ENCODE measurements at regions not wholly inside any gene's neighbourhood (a gene's known extent, or its start where the extent isn't known, plus 50 kb on each side); places are given as distances from the start of the nearest gene placed in this dataset.

DNA sequence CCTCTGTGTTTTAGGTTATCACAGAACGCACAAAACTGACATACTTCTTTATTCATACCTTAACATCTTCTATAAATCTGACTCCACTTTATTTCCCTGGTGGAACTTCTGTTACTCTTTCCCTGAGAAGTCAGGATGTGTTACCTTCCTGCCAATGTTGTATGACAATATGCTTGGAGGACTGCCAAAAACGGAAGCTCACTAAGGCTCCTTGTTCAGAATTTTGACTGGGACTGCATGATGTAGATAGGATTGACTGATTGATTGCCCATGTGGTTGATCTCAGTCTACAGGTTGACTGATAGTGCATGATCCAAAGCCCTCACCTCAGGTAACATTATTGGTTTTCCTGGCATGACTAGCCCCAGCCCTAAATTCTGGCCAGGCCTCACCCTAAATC is 319.4 kb downstream of the TLR4 start:
- no peak for DNase-seq (ENCODE audit: low read depth in 4 of 4, low spot score in 3 of 4)

DNA sequence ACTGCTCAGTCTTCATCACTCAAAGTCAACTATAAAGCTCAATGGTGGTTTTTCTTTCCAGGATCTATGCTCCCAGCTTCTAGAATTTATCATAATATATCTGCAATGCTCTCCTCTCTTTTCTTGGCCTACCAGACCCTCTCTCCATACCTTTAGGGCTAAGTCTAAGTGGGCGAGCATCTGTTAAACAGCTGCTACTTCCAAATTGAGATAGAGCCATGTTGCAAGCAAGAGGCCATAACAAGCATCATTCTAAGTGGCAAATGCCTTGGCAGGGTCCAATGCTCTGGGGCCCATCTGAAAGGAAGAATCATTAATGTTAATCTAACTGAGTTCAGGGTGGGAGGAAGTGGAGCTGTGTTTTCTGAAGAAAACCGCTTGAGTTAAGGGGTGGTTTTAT is 324.0 kb downstream of the TLR4 start:
- no peak for DNase-seq (ENCODE audit: low read depth in 4 of 4, low spot score in 3 of 4)

DNA sequence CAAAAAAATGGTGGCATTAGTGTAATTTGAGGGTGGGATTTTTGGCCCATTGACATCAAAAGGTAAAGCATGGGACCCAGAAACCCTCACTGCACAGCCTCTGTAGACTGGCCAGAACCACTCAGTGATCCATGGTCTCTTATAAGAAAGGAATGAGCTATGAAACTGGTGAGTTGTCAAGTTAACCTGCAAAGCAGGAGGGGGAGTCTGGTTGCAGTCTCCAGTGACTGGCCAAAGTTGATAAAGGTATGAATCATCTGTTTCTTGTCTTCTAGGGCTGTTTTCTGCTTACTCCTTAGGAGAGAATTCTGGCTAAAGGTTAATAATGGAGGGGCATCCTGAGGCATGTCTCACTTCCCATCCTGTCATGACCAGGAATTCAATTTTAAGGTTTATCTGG is 325.2 kb downstream of the TLR4 start:
- DNase-seq (ENCODE audit: low read depth in 4 of 4, low spot score in 3 of 4): no peak

DNA sequence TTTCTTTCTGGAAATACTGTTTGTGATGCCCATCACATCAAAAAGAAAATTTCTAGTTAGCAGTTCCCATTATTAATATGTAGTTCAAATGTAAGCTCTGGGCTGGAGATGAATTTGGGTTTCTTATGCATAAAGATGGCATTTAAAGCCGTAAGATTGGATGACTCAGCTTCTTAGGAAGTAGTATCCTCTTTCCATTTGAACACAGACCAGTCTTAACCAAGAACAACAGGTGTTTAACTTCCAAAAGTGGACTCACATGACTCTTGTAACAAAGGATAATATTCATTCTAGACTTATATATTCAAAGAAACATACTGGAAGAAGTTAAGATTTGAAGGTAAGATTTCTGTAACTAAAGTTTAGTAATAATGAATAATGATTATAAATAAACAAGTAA is 330.5 kb downstream of the TLR4 start:
- no peak for DNase-seq (ENCODE audit: low read depth in 4 of 4, low spot score in 3 of 4)

DNA sequence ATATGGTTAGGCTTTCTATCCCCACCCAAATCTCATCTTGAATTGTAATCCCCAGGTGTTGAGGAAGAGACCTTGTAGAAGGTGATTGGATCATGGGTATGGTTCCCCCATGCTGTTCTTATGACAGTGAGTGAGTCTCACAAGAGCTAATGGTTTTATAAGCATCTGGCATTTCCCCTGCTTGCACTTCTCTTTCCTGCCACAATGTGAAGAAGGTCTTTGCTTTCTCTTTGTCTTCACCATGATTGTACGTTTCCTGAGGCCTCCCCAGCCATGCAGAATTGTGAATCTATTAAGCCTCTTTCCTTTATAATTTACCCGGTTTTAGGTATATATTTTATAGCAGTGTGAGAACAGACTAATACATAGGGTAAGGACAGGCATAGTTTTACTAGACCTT is 334.5 kb downstream of the TLR4 start:
- DNase-seq (ENCODE audit: low read depth in 4 of 4, low spot score in 3 of 4): no peak

DNA sequence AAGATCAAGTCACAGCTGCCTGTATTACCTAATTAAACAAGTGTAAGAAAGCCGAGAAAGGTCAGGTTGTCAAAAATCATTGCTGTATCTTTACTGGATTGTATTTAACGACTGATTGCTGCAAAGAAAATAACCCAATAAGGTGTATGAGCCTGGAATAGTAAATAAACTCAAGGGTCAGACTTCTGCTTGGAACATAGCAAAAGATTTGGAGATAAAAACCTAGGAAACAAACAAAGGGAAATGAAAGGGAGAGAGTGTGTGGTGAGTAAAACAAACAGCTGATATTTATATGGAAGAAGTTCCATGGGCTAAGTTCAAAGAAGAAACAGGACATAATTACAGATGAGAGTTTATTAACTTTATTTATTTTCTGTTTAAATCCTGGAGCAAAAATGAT is 354.0 kb downstream of the TLR4 start:
- no peak for DNase-seq (ENCODE audit: low read depth in 4 of 4, low spot score in 3 of 4)

DNA sequence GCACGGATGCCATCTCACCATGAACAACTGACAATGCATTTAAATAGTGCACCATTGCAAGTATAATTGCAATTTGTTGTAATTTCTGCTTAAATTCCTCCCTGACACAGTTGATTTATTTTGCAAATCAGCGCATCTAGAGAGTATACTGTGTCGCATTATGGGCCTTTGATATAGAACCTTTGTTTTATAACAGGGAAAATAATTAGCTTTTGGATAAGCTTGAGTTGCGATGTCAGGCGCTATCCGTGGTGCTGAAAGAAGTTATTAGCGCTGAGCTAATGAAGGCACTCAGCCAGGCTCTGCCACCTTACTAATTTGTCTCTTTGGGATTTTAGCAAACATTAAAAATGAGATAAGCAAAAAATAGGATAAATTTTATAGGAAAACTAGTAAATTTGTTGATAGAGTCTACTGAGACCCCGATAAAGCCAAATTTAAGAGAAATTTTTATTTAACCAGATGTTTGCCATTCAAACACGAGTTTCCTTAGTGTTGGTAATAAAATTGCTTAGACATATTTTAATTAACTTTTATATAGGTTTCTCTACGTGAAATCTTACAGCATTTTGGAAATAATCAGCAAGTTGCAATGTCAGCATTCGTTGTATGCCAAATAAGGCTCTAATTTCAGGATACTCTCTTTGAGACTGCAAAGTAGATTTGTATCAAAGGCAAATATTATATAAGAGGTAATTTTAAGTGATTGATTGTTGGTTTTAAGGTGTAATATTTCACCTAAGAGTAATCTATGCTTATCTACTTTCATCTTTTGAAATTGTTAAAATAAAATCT is 355.5 kb downstream of the TLR4 start:
- peak; percentile 26 to 33 (median 30) for DNase-seq (ENCODE audit: low read depth in 4 of 4, low spot score in 3 of 4)

DNA sequence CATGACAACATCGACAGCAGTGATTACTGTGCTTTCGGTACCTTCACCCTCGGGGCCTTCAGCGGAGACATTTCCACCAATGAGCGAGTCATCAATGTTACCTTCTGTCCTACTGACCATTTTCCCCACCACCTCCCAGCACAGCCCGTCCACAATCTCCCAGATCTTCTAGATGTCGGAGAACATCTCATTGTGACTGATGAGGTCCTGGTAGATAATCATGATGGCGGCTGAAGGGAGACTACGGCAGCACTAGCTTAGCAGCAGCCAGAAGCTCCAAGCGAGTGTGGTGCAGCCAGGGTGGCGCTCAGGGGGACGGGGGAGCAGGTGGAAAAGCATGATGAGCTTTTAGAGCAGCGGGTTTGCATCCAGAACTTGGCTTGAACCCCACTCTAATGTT is 379.0 kb downstream of the TLR4 start:
- DNase-seq (ENCODE audit: low read depth in 4 of 4, low spot score in 3 of 4): no peak

DNA sequence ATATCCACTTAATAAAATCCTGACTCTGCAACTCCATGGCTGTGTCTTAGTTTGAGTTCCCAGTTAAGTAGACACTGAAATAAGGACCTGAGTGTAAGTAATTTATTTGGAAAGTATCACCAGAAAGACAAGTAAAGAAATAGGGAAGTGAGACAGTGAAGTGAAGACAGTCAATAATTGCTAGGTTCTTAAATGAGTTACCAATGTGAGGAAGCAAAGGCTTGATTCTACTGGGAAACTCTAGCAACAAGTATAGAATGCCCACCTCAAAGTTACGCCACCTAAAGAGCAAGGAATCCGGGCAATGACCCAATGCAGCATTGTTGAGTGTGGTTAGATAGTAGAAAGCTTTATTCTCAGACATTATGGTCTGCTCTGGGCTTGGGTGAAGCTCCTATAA is 383.9 kb downstream of the TLR4 start:
- no peak for DNase-seq (ENCODE audit: low read depth in 4 of 4, low spot score in 3 of 4)

DNA sequence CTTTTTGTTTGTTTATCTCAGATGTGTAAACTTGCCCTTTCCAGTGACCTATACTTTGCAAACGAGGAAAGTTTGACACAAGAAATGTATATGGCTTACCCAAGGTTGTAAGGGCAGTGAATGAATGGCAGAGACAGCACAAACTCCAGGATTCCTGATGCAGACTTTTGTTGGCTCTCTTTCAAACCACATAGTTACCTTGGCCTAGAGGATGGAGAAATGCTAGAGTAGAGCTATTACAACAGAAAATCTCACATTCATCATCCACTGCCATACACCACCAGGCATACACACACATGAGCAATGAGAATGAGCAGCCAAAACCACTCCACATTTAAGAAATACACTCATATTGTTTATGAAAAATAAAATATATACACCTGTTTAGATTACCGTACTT is 387.0 kb downstream of the TLR4 start:
- no peak for DNase-seq (ENCODE audit: low read depth in 4 of 4, low spot score in 3 of 4)

DNA sequence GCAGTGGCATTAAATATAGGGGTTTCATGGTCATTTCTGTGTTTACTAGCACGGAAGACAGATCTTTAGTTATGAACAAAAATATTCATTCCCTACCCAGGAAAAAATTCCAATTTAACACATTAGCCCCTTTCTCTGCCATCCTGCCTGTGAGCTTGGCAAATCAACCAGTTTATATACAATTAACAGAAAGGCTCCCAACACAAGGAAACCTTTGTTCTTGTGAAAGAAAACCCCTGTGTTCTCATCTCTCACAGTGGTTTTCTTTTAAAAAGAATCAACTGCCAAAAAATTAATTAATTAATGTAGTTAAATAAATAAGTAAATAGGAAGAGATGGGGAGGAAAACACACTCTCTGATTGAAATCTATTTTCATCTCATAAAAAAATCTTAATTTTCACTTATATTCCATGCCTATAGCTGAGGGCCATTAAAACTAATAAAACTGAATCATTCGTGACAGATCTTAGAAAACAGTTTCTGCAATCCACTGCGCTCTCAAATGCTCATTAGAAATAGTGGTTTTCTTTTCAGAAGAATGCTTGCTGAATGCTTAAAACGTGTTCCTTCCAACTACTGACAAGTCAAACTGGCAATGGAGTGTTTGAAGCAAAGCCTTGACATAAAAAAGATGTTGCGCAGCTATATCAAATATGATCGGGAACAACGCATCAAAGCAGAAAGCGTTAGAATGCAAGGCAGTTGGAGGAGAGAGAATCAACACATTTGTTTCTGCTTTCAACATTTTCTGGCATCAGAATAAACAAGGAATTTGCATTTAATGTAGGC is 387.7 kb downstream of the TLR4 start:
- DNase-seq (ENCODE audit: low read depth in 4 of 4, low spot score in 3 of 4): no peak

DNA sequence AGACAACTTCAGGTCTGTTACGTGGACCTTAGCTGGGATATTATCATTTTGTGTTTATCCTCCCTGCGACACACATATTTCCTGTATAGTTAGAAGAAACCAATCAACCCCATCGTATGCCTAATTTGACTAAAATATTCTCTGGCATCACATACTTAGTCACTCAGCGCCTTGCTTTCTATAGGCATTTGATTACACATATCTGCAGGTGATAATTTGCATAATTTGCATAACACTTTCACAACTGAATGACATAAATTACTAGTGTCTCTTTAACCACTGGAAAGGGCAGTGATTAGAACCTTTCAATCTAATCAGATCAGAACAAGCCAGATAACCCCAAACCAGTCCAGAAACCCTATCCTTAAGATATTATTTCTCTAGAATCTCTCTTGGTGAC is 390.2 kb downstream of the TLR4 start:
- no peak for DNase-seq (ENCODE audit: low read depth in 4 of 4, low spot score in 3 of 4)

DNA sequence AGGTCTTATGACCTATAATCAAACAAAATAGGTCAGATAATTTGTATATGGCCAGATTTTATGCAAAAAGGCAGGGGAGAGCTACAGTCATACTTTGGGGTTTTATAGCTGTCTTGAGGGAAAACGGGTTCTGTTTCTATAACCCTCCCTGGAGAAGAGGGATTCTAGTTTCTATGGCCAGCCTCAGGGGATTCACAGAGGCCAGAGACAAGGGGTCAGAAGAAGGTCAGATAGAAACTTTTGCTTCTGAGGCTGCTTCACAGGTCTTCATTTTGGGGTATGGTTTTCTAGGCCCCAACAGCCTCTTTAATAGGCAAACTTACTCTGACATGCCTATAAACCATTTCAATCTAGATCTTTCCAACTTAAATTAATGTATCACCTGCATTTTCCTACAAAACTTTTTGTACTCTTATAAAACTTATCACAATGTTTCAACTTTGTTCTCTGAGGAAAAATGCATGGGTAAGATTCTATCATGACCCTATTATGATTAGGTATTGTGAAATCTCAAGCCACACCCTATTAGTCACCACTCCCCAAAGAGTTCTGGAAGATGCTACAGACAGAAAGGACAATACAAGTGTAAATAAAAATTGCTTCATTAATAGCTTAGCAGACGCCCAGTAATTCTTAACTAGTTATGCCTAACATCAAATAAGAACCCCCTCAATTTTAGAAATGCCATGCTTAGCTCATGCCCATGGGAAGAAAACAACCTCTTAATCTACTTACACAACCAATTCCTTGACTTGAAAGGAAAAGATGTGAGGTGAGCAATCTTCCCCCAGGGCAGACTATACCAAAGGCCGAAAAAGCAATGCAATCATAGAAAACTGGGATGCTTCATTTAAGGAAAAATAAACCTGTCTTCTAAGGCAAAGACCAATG is 396.6 kb downstream of the TLR4 start:
- no peak for DNase-seq (ENCODE audit: low read depth in 4 of 4, low spot score in 3 of 4)

DNA sequence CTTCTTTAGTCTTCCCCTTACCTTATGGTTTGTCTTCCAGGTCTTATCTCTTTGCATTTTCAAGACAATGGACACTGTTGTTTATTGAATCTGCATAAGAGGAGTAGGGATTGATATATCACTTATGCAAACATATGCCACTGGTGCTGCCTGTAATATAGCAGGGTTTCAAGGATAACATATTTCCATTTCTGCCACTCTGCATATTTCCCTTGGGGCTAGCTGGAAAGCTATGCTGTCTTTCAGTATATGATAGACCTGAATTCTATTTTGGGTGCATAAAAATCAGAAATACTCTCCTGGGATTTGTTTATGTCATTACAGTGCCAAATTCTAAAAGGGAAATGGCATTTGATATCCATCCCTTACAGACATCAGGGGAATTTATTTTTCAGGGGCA is 400.2 kb downstream of the TLR4 start:
- DNase-seq (ENCODE audit: low read depth in 4 of 4, low spot score in 3 of 4): no peak

DNA sequence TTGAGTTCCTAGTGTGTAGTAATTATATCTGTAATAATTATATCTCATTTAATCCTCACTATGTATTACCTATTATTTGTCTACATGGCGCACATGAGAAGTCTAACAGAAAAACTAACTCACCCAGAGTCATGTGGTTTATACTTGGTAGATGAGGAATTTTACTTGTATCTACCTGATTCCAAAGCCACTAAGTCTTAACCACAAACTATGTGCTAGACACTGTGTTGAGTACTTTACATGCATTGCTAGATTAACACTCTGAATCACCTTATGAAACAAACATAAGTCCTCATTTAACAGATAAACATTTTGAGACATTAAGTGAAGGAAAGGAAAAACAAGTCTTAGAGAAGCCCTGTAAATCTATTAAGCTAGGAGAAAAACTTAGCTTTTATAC is 404.8 kb downstream of the TLR4 start:
- no peak for DNase-seq (ENCODE audit: low read depth in 4 of 4, low spot score in 3 of 4)

DNA sequence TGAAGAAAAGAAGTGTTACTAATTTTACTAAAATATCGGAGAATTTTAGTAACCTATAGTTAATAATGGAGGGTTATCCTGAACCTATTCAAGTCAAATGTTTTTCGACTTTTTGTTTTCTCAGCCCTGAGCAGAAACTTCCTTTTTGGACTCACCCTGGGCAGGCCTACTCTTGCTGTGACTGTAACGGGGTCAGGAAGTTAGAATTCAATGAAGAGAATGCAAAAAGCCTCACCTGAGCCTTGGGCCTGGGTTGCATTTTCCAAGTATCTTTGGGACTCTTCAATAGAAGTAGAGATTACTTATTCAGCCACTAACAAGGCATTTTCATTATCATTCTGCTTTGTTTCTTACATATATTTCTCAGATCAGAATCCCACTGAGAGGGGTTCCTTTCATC is 405.3 kb downstream of the TLR4 start:
- DNase-seq (ENCODE audit: low read depth in 4 of 4, low spot score in 3 of 4): no peak

DNA sequence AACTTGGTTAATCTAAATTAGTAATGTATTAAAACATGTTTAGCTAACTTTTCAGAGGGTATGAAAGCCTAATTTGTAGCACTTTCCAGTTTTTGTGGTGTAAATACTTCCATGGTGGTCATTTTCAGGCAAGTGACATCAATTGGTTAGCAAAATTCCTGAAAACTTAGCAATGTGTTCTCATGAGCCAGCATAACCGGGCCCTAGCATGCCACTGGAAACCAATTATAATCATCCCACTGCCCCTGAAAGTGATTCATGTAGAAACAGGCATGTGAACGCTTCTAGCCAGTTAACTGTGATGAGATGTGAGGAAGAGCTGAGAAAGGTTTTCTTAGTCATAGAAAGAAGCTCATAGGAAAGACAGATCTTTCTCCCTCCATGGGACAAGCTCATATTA is 417.2 kb downstream of the TLR4 start:
- DNase-seq (ENCODE audit: low read depth in 4 of 4, low spot score in 3 of 4): no peak

DNA sequence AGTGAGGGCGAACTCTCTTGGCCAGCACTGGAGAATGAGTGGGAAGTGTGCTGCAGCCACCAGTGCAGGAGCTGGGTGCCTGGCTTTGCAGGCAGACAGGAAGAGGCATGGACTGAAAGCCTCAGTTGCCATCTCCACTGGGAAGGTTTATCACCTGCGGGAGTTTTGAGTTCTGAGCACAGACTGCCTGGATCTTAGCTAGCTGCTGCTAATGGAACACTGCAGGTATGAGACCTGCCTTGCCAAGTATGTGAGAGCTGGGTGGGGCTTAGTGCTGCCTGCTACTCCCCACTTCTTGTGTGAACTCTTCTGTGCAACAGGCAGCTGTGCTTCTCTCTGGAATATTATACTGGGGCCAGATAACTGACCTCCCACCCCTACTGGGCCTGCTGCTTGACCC is 424.1 kb downstream of the TLR4 start:
- DNase-seq (ENCODE audit: low read depth in 4 of 4, low spot score in 3 of 4): no peak

DNA sequence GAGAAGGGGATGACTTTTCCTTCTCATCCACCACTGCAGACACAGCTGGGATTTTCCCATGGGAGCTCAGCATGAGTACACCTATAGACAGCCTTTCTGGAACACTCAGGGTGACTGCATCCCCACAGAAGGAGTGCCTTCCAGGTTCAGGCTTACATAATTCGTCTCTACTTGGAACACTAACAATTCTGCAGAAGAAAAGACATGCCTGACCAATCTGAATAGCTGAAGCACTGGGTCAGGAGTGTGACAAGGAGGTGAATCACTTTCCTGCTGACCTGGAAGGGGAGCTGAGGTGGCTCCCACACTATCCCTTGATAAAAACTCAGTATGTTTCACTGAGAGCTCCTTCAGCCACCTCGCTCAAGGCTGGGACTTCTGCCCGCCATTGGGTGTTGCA is 425.3 kb downstream of the TLR4 start:
- DNase-seq (ENCODE audit: low read depth in 4 of 4, low spot score in 3 of 4): no peak

DNA sequence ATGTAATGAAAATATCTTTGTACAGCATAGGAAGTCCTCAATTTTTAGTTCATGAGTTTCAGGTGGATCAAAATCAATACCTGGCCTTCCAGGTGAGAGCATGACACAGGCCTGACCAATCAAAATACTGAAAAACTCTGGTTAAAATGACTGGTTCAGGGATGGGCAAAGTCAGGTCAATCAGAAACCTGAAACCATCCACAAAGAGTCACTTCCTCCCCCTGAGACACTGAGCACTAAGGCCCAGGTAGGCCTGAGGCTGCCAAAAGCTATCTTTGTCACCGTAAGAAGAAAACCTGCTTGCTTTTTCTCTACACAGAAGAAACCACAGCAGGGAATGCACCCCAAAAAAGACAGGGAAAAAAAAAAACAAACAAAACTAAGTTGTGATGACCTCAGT is 444.8 kb downstream of the TLR4 start:
- no peak for DNase-seq (ENCODE audit: low read depth in 4 of 4, low spot score in 3 of 4)

DNA sequence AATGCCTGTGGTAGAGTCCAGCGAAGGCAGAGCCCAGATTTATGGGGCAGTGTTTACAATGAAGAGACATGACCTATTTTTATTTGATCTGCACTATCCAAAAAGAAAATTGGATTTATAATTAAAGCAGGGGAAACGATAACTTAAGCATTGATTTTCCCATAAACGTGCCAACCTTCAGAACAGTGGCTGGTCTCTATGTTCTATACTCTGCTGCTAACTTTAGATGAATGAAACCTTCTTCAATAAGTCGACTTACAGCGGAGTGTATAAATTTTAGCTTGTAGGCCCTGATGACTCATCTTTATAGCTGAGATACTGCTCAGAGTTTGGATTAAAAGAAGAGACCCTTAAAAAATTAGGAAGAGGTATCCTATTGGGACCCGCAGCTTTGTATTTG is 452.6 kb downstream of the TLR4 start:
- DNase-seq (ENCODE audit: low read depth in 4 of 4, low spot score in 3 of 4): no peak

Data from right renal pelvis (tissue), 4 donors.